ENCODE measurements at regions not wholly inside any gene's neighbourhood (a gene's known extent, or its start where the extent isn't known, plus 50 kb on each side); places are given as distances from the start of the nearest gene placed in this dataset.

GRCh38 chr13:93118081-93118615 lies 108.5 kb upstream of the GPC6 start:
- TF ChIP-seq, protein P1, sequence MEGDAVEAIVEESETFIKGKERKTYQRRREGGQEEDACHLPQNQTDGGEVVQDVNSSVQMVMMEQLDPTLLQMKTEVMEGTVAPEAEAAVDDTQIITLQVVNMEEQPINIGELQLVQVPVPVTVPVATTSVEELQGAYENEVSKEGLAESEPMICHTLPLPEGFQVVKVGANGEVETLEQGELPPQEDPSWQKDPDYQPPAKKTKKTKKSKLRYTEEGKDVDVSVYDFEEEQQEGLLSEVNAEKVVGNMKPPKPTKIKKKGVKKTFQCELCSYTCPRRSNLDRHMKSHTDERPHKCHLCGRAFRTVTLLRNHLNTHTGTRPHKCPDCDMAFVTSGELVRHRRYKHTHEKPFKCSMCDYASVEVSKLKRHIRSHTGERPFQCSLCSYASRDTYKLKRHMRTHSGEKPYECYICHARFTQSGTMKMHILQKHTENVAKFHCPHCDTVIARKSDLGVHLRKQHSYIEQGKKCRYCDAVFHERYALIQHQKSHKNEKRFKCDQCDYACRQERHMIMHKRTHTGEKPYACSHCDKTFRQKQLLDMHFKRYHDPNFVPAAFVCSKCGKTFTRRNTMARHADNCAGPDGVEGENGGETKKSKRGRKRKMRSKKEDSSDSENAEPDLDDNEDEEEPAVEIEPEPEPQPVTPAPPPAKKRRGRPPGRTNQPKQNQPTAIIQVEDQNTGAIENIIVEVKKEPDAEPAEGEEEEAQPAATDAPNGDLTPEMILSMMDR (conservative IDR thresholded peaks at IDR 0.05; ENCODE audit: low read depth, low read length): no peak
- TF ChIP-seq, protein P2, sequence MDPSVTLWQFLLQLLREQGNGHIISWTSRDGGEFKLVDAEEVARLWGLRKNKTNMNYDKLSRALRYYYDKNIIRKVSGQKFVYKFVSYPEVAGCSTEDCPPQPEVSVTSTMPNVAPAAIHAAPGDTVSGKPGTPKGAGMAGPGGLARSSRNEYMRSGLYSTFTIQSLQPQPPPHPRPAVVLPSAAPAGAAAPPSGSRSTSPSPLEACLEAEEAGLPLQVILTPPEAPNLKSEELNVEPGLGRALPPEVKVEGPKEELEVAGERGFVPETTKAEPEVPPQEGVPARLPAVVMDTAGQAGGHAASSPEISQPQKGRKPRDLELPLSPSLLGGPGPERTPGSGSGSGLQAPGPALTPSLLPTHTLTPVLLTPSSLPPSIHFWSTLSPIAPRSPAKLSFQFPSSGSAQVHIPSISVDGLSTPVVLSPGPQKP (IDR thresholded peaks at IDR 0.05; ENCODE audit: borderline replicate concordance, low read depth, low read length): no peak
- no peak for TF ChIP-seq POLR2A (IDR thresholded peaks at IDR 0.05; ENCODE audit: low read depth, low read length)
- no peak for TF ChIP-seq CEBPB (IDR thresholded peaks at IDR 0.05; ENCODE audit: low read depth, low read length)
- TF ChIP-seq SMC3 (IDR thresholded peaks at IDR 0.05; ENCODE audit: low read depth, low read length): no peak
- no peak for TF ChIP-seq MXI1 (IDR thresholded peaks at IDR 0.05; ENCODE audit: borderline replicate concordance, low read depth, low read length)
- no peak for TF ChIP-seq FOS (IDR thresholded peaks at IDR 0.05; ENCODE audit: low read depth, low read length)
